Thoracic aorta (tissue), 2 donors: ENCODE measurements at regions not wholly inside any gene's neighbourhood (a gene's known extent, or its start where the extent isn't known, plus 50 kb on each side); places are given as distances from the start of the nearest gene placed in this dataset.

ENCODE experiments used
- ATAC-seq: fragments of 150-250 bp; one replicate; pipeline ENCODE4 v1.8.0; 2017; ENCODE audit warnings: low read depth; ENCODE audit not compliant: insufficient number of reproducible peaks, low FRiP score
- DNase-seq: peaks from one replicate; pipeline ENCODE4 v3.0.0-alpha.2; 2020; ENCODE audit warnings: low spot score
- H3K27ac ChIP-seq, 2 donors: fragments of 200-600 bp; sonication (generic); 1 replicate in 1 of 2; 2 replicates in 1 of 2; pipeline ENCODE4 v1.5.1; 2016; ENCODE audit warnings: mild to moderate bottlenecking in 2 of 2, moderate library complexity in 2 of 2
- H3K27me3 ChIP-seq: fragments of 200-600 bp; sonication (generic); replicated peaks from 2 replicates; pipeline ENCODE4 v1.6.0; 2016; ENCODE audit warnings: mild to moderate bottlenecking; ENCODE audit not compliant: insufficient read depth
- H3K36me3 ChIP-seq: fragments of 200-600 bp; sonication (generic); one replicate; pipeline ENCODE4 v1.5.1; 2016
- H3K4me1 ChIP-seq, 2 donors: fragments of 200-600 bp; sonication (generic); 1 replicate in 1 of 2; 2 replicates in 1 of 2; pipeline versions ENCODE4 v1.5.1 to v1.6.0; 2016; ENCODE audit warnings: low read depth in 2 of 2, mild to moderate bottlenecking in 1 of 2; ENCODE audit not compliant: control insufficient read depth in 1 of 2
- H3K4me3 ChIP-seq: fragments of 200-600 bp; sonication (generic); 2 replicates; pipeline ENCODE4 v1.5.1; 2016; ENCODE audit warnings: mild to moderate bottlenecking
- H3K9me3 ChIP-seq: fragments of 200-600 bp; sonication (generic); 2 replicates; pipeline ENCODE4 v1.5.1; 2016
- CTCF ChIP-seq: fragments of 200-600 bp; sonication (generic); IDR thresholded peaks from one replicate; pipeline ENCODE4 v1.5.1; 2019; ENCODE audit warnings: antibody characterized with exemption

GRCh38 chr6:122238861-122239260, 160.6 kb upstream of the HSF2 start:
- no peak for TF ChIP-seq CTCF
- H3K4me3 ChIP-seq: no peak overlapping the region
- H3K36me3 ChIP-seq: no peaks in the 10 kb centered on the region
- H3K9me3 ChIP-seq: peaks cover 3% of the 10 kb centered on the region
- no peak overlapping the region for H3K27ac ChIP-seq
- no peaks in the 10 kb centered on the region for H3K27me3 ChIP-seq
- no peaks in the 10 kb centered on the region for H3K4me1 ChIP-seq
- no peak for ATAC-seq
- DNase-seq: no peak

GRCh38 chr6:122246906-122247658, 152.4 kb upstream of the HSF2 start:
- Histone ChIP-seq H3K4me1 (no peaks in the 10 kb centered on the region), H3K36me3 (no peaks in the 10 kb centered on the region), H3K27me3 (no peaks in the 10 kb centered on the region), H3K27ac (no peak overlapping the region), H3K9me3 (peaks cover 9% of the 10 kb centered on the region), H3K4me3 (no peak overlapping the region)
- DNase-seq: no peak
- no peak for ATAC-seq
- TF ChIP-seq CTCF: no peak

GRCh38 chr6:122248001-122248669, 151.3 kb upstream of the HSF2 start:
- ATAC-seq (no peak), DNase-seq (no peak)
- H3K27ac ChIP-seq: no peak overlapping the region
- H3K36me3 ChIP-seq: no peaks in the 10 kb centered on the region
- no peaks in the 10 kb centered on the region for H3K4me1 ChIP-seq
- no peak for TF ChIP-seq CTCF
- H3K9me3 ChIP-seq: peaks cover 9% of the 10 kb centered on the region
- H3K27me3 ChIP-seq: no peaks in the 10 kb centered on the region
- no peak overlapping the region for H3K4me3 ChIP-seq

GRCh38 chr6:122248844-122249243, 150.6 kb upstream of the HSF2 start:
- Histone ChIP-seq H3K4me1 (no peaks in the 10 kb centered on the region), H3K27ac (no peak overlapping the region), H3K36me3 (no peaks in the 10 kb centered on the region), H3K27me3 (no peaks in the 10 kb centered on the region), H3K4me3 (no peak overlapping the region), H3K9me3 (peaks cover 6% of the 10 kb centered on the region)
- TF ChIP-seq CTCF: no peak
- DNase-seq (no peak), ATAC-seq (no peak)

GRCh38 chr6:122258839-122259238, 140.6 kb upstream of the HSF2 start:
- no peaks in the 10 kb centered on the region for H3K36me3 ChIP-seq
- DNase-seq (no peak), ATAC-seq (no peak)
- TF ChIP-seq CTCF: no peak
- H3K27ac ChIP-seq: no peak overlapping the region
- H3K4me3 ChIP-seq: no peak overlapping the region
- H3K9me3 ChIP-seq: no peaks in the 10 kb centered on the region
- no peaks in the 10 kb centered on the region for H3K4me1 ChIP-seq
- H3K27me3 ChIP-seq: no peaks in the 10 kb centered on the region
